B cell (primary cell): ENCODE measurements at regions not wholly inside any gene's neighbourhood (a gene's known extent, or its start where the extent isn't known, plus 50 kb on each side); places are given as distances from the start of the nearest gene placed in this dataset.

Experiments used
- ATAC-seq: fragments of 200-7000 bp; cut with Tn5 transposase; one replicate; pipeline ENCODE4 v1.10.0; 2021; ENCODE audit warnings: low read depth, mild to moderate bottlenecking, moderate number of reproducible peaks, moderate library complexity
- CTCF ChIA-PET: fragments of 350-600 bp; sonication (Branson Sonifier 250); formaldehyde crosslinking; loops from one replicate; lab custom pipeline; 2021; ENCODE audit warnings: antibody characterized with exemption, inconsistent platforms; lab: Charles Lee
- POLR2A ChIA-PET: fragments of 350-600 bp; sonication (Branson Sonifier 250); formaldehyde crosslinking; loops from one replicate; lab custom pipeline; 2021; ENCODE audit warnings: antibody characterized with exemption; lab: Charles Lee
- DNase-seq: peaks from one replicate; pipeline ENCODE4 v3.0.0; 2013
- H2AFZ ChIP-seq: 2 replicates; pipeline ENCODE4 v1.6.1; 2012; ENCODE audit warnings: mild to moderate bottlenecking, low read depth, low read length; ENCODE audit not compliant: insufficient read depth, poor library complexity, severe bottlenecking
- H3K27ac ChIP-seq, 2 donors: 1 replicate in 1 of 2; 2 replicates in 1 of 2; pipeline ENCODE4 v1.5.1; 2012 to 2013; ENCODE audit warnings: low read length in 2 of 2, mild to moderate bottlenecking in 2 of 2, moderate library complexity in 1 of 2
- H3K27me3 ChIP-seq, 4 experiments: fragments of 200-600 bp in 1 of 4; sonication (generic) in 1 of 4; replicated peaks in 1 of 4; 1 replicate in 2 of 4; 2 replicates in 2 of 4; pipeline versions ENCODE4 v1.6.1 to v1.7.0; 2013 to 2016; ENCODE audit warnings: low read length in 3 of 4, mild to moderate bottlenecking in 2 of 4, mixed read lengths in 1 of 4, moderate library complexity in 1 of 4; ENCODE audit not compliant: insufficient read depth in 4 of 4, control insufficient read depth in 3 of 4; ENCODE audit errors: control extremely low read depth in 1 of 4
- H3K36me3 ChIP-seq, 2 experiments: replicated peaks in 1 of 2; 1 replicate in 1 of 2; 2 replicates in 1 of 2; pipeline versions ENCODE4 v1.6.1 to v1.7.1; 2013; ENCODE audit warnings: low read length in 1 of 2; ENCODE audit not compliant: insufficient read depth in 2 of 2, control insufficient read depth in 1 of 2; ENCODE audit errors: control extremely low read depth in 1 of 2, extremely low read depth in 1 of 2
- H3K4me1 ChIP-seq, 2 donors: fragments of 200-600 bp in 1 of 2; sonication (generic) in 1 of 2; 1 replicate in 1 of 2; 2 replicates in 1 of 2; pipeline versions ENCODE4 v1.5.1 to v1.6.1; 2013 to 2017; ENCODE audit warnings: low read length in 2 of 2; ENCODE audit not compliant: control insufficient read depth in 2 of 2, insufficient read depth in 2 of 2
- H3K4me2 ChIP-seq: replicated peaks from 2 replicates; pipeline ENCODE3; 2012; ENCODE audit warnings: mild to moderate bottlenecking, low read depth, low read length; ENCODE audit not compliant: poor library complexity, severe bottlenecking
- H3K4me3 ChIP-seq, 5 experiments: fragments of 200-600 bp in 1 of 5; sonication (generic) in 1 of 5; 1 replicate in 3 of 5; 2 replicates in 2 of 5; pipeline versions ENCODE4 v1.5.1 to v1.7.0; 2011 to 2016; ENCODE audit warnings: low read length in 4 of 5, mild to moderate bottlenecking in 4 of 5, low read depth in 2 of 5, control low read depth in 1 of 5, moderate library complexity in 1 of 5; ENCODE audit not compliant: insufficient read depth in 1 of 5; ENCODE audit errors: control extremely low read depth in 1 of 5, extremely low read depth in 1 of 5
- H3K79me2 ChIP-seq: fragments of 200-600 bp; sonication (generic); one replicate; pipeline ENCODE4 v1.6.0; 2016; ENCODE audit warnings: low read length; ENCODE audit not compliant: control insufficient read depth, insufficient read depth
- H3K9ac ChIP-seq: fragments of 200-600 bp; sonication (generic); 2 replicates; pipeline ENCODE4 v1.6.1; 2017; ENCODE audit warnings: mild to moderate bottlenecking, low read length, moderate library complexity
- H3K9me3 ChIP-seq, 3 donors: one replicate each; pipeline versions ENCODE4 v1.6.1 to v1.7.1; 2013; ENCODE audit warnings: low read length in 2 of 3; ENCODE audit not compliant: control insufficient read depth in 2 of 3, insufficient read depth in 1 of 3; ENCODE audit errors: control extremely low read depth in 1 of 3
- H4K20me1 ChIP-seq: 2 replicates; pipeline ENCODE4 v1.6.0; 2012; ENCODE audit warnings: mild to moderate bottlenecking, low read length; ENCODE audit not compliant: insufficient read depth, control insufficient read depth, poor library complexity, severe bottlenecking
- H3K27ac Mint-ChIP-seq: one replicate; pipeline ENCODE4 v1.8.0; 2021; ENCODE audit warnings: mixed read lengths
- H3K27me3 Mint-ChIP-seq: one replicate; pipeline ENCODE4 v1.8.0; 2021; ENCODE audit warnings: mixed read lengths
- H3K4me1 Mint-ChIP-seq: one replicate; pipeline ENCODE4 v1.8.0; 2021; ENCODE audit warnings: mixed read lengths
- H3K4me3 Mint-ChIP-seq: one replicate; pipeline ENCODE4 v1.8.0; 2021; ENCODE audit warnings: mixed read lengths
- H3K9me3 Mint-ChIP-seq: one replicate; pipeline ENCODE4 v1.8.0; 2022; ENCODE audit warnings: mixed read lengths; ENCODE audit not compliant: insufficient read depth
- CTCF ChIP-seq: fragments of 200-600 bp; IDR thresholded peaks from one replicate; pipeline ENCODE4 v1.8.0; 2022; ENCODE audit warnings: antibody characterized with exemption, mild to moderate bottlenecking
- EZH2 ChIP-seq: IDR thresholded peaks from 2 replicates; pipeline ENCODE4 v1.6.1; 2012; ENCODE audit warnings: borderline replicate concordance, low read depth, mild to moderate bottlenecking, moderate library complexity, low read length; ENCODE audit not compliant: insufficient read depth, poor library complexity, severe bottlenecking
- WGBS: methylation state at CpG from one replicate; pipeline ENCODE4 v1.1.5; 2013; ENCODE audit warnings: missing lambda C conversion rate; ENCODE audit not compliant: insufficient coverage; 5-methylcytosine and 5-hydroxymethylcytosine counted together
- intact Hi-C: fragments of 100-400 bp; cut with micrococcal nuclease; formaldehyde crosslinking; loops from one replicate; pipeline ENCODE4 v1.10.0; 2022

DNA sequence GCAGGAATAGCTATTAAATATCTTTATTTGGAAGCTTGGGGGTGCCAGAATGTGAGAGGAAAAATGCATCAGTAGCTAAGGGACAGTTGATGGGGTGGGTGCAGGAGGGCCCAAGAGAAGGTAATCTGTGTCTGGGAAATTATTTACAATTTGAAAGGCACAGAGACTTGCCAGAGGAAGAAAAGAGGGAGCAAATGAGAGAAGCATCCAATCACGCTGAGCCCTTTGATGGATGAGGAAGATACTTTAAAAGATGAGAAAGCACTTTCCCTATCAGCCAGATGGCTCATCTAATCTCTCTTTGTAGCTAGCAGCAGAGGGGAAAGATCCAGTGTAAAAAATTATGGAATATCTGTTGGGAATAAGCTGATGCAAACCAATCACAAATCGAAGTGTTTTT, 57.0 kb upstream of the ABCA1 start:
- H3K27ac ChIP-seq = no peak overlapping the region
- no peaks in the 10 kb centered on the region for H3K4me1 ChIP-seq
- peaks cover 0 to 6% (median 2%) of the 10 kb centered on the region in 4 experiments for H3K27me3 ChIP-seq
- DNase-seq (no peak), ATAC-seq (no peak)
- H3K9me3 Mint-ChIP-seq = no peaks in the 10 kb centered on the region
- TF ChIP-seq CTCF (no peak), EZH2 (no peak)
- H4K20me1 ChIP-seq = no peaks in the 10 kb centered on the region
- peaks cover 9% of the 10 kb centered on the region for H3K27me3 Mint-ChIP-seq
- H3K4me2 ChIP-seq = no peak overlapping the region
- no CpG with 5 or more reads among the region's 2 CpGs for WGBS
- H3K4me3 Mint-ChIP-seq = no peak overlapping the region
- intact Hi-C loops = no loop called here
- peaks cover 0 to 2% (median 0%) of the 10 kb centered on the region in 3 donors for H3K9me3 ChIP-seq
- no peaks in the 10 kb centered on the region for H3K79me2 ChIP-seq
- peaks cover 3% of the 10 kb centered on the region for H3K4me1 Mint-ChIP-seq
- H3K4me3 ChIP-seq = no peak overlapping the region
- H3K27ac Mint-ChIP-seq = no peak overlapping the region
- no peak overlapping the region for H2AFZ ChIP-seq
- H3K36me3 ChIP-seq = no peaks in the 10 kb centered on the region
- ChIA-PET CTCF (interaction anchor here (0.7 kb wide), 1 partner anchor 615 kb away, joined by 3 read pairs; no protein-coding TSS in a partner anchor), POLR2A (interaction anchor here (0.7 kb wide), 1 partner anchor 65 kb away, joined by 10 read pairs; no protein-coding TSS in a partner anchor)
- no peak overlapping the region for H3K9ac ChIP-seq

GRCh38 chr9:104986096-104986495, 58.1 kb upstream of the ABCA1 start:
- H3K9ac ChIP-seq = no peak overlapping the region
- CTCF ChIA-PET = no interaction called here
- no peaks in the 10 kb centered on the region for H3K79me2 ChIP-seq
- ATAC-seq (no peak), DNase-seq (no peak)
- no peaks in the 10 kb centered on the region for H3K36me3 ChIP-seq
- Mint-ChIP-seq H3K4me1 (peaks cover 11% of the 10 kb centered on the region), H3K27ac (no peak overlapping the region), H3K4me3 (no peak overlapping the region), H3K9me3 (no peaks in the 10 kb centered on the region), H3K27me3 (peaks cover 9% of the 10 kb centered on the region)
- H4K20me1 ChIP-seq = no peaks in the 10 kb centered on the region
- 100% methylated on average over 1 of the region's 3 CpGs for WGBS
- TF ChIP-seq EZH2 (no peak), CTCF (no peak)
- no peak overlapping the region for H3K4me3 ChIP-seq
- peaks cover 0 to 6% (median 2%) of the 10 kb centered on the region in 4 experiments for H3K27me3 ChIP-seq
- H3K27ac ChIP-seq = no peak overlapping the region
- no peak overlapping the region for H3K4me2 ChIP-seq
- no peak overlapping the region for H2AFZ ChIP-seq
- H3K4me1 ChIP-seq = peaks cover 8 to 11% of the 10 kb centered on the region in 2 donors
- peaks cover 0 to 2% (median 0%) of the 10 kb centered on the region in 3 donors for H3K9me3 ChIP-seq
- intact Hi-C loops = no loop called here
- POLR2A ChIA-PET = no interaction called here
